DND-41 (cell line): ENCODE measurements at regions not wholly inside any gene's neighbourhood (a gene's known extent, or its start where the extent isn't known, plus 50 kb on each side); places are given as distances from the start of the nearest gene placed in this dataset.

ENCODE experiments used
- ATAC-seq: fragments of 200-7000 bp; cut with Tn5 transposase; 3 replicates; pipeline ENCODE4 v1.9.1; 2021; ENCODE audit warnings: low read depth; ENCODE audit not compliant: insufficient read depth
- DNase-seq: peaks from one replicate; pipeline ENCODE4 v3.0.0-alpha.2; 2020
- H2AFZ ChIP-seq: 2 replicates; pipeline ENCODE4 v1.6.0; 2012; ENCODE audit warnings: low read depth, low read length
- H3K27ac ChIP-seq: 2 replicates; pipeline ENCODE4 v1.5.1; 2012; ENCODE audit warnings: low read length, inconsistent platforms
- H3K27me3 ChIP-seq: fragments of 200-600 bp; sonication (generic); 2 replicates; pipeline ENCODE4 v1.6.0; 2012; ENCODE audit warnings: low read length, mild to moderate bottlenecking, inconsistent platforms; ENCODE audit not compliant: insufficient read depth, poor library complexity
- H3K36me3 ChIP-seq: 2 replicates; pipeline ENCODE4 v1.5.1; 2012; ENCODE audit warnings: low read length, inconsistent platforms; ENCODE audit not compliant: insufficient read depth
- H3K4me1 ChIP-seq: 2 replicates; pipeline ENCODE4 v1.5.1; 2012; ENCODE audit warnings: mild to moderate bottlenecking, low read length; ENCODE audit not compliant: insufficient read depth
- H3K4me2 ChIP-seq: 2 replicates; pipeline ENCODE4 v1.6.0; 2012; ENCODE audit warnings: mild to moderate bottlenecking, moderate library complexity, low read length, inconsistent platforms; ENCODE audit not compliant: insufficient read depth
- H3K4me3 ChIP-seq, 2 experiments: fragments of 200-600 bp in 1 of 2; shearing (Covaris generic) in 1 of 2; 2 replicates each; pipeline ENCODE4 v1.5.1; 2012 to 2016; ENCODE audit warnings: inconsistent platforms in 2 of 2, low read length in 2 of 2, mild to moderate bottlenecking in 2 of 2, low read depth in 1 of 2, moderate library complexity in 1 of 2
- H3K79me2 ChIP-seq: 2 replicates; pipeline ENCODE4 v1.6.0; 2012; ENCODE audit warnings: low read length, inconsistent platforms; ENCODE audit not compliant: insufficient read depth
- H3K9ac ChIP-seq: 2 replicates; pipeline ENCODE4 v1.6.0; 2012; ENCODE audit warnings: low read depth, mild to moderate bottlenecking, inconsistent platforms, low read length, moderate library complexity
- H3K9me3 ChIP-seq: 2 replicates; pipeline ENCODE4 v1.5.1; 2012; ENCODE audit warnings: low read length, moderate library complexity, mild to moderate bottlenecking, inconsistent platforms; ENCODE audit not compliant: insufficient read depth, severe bottlenecking
- H4K20me1 ChIP-seq: 2 replicates; pipeline ENCODE4 v1.6.0; 2012; ENCODE audit warnings: low read length; ENCODE audit not compliant: insufficient read depth
- EZH2 ChIP-seq: IDR thresholded peaks from 3 replicates; pipeline ENCODE4 v1.6.1; 2012; ENCODE audit warnings: borderline replicate concordance, low read depth, mild to moderate bottlenecking, moderate library complexity, low read length, inconsistent platforms; ENCODE audit not compliant: severe bottlenecking
- TF ChIP-seq, protein P1 (sequence below): IDR thresholded peaks from 2 replicates; pipeline ENCODE4 v1.5.1; 2012; ENCODE audit warnings: borderline replicate concordance, low read length, moderate library complexity, mild to moderate bottlenecking; ENCODE audit not compliant: poor library complexity, severe bottlenecking; ENCODE audit errors: extremely low read depth

GRCh38 chr4:133711817-133712216, 489.8 kb downstream of the PABPC4L start:
- H3K9me3 ChIP-seq: no peaks in the 10 kb centered on the region
- H3K36me3 ChIP-seq: no peaks in the 10 kb centered on the region
- H3K27me3 ChIP-seq: no peaks in the 10 kb centered on the region
- no peak overlapping the region for H2AFZ ChIP-seq
- ATAC-seq (no peak), DNase-seq (no peak)
- no peaks in the 10 kb centered on the region for H4K20me1 ChIP-seq
- H3K4me2 ChIP-seq: no peak overlapping the region
- TF ChIP-seq EZH2: no peak
- TF ChIP-seq, protein P1, sequence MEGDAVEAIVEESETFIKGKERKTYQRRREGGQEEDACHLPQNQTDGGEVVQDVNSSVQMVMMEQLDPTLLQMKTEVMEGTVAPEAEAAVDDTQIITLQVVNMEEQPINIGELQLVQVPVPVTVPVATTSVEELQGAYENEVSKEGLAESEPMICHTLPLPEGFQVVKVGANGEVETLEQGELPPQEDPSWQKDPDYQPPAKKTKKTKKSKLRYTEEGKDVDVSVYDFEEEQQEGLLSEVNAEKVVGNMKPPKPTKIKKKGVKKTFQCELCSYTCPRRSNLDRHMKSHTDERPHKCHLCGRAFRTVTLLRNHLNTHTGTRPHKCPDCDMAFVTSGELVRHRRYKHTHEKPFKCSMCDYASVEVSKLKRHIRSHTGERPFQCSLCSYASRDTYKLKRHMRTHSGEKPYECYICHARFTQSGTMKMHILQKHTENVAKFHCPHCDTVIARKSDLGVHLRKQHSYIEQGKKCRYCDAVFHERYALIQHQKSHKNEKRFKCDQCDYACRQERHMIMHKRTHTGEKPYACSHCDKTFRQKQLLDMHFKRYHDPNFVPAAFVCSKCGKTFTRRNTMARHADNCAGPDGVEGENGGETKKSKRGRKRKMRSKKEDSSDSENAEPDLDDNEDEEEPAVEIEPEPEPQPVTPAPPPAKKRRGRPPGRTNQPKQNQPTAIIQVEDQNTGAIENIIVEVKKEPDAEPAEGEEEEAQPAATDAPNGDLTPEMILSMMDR: no peak
- no peak overlapping the region for H3K4me3 ChIP-seq
- H3K27ac ChIP-seq: no peak overlapping the region
- no peaks in the 10 kb centered on the region for H3K79me2 ChIP-seq
- H3K9ac ChIP-seq: no peak overlapping the region
- no peaks in the 10 kb centered on the region for H3K4me1 ChIP-seq

GRCh38 chr4:133694416-133694815, 507.2 kb downstream of the PABPC4L start:
- H4K20me1 ChIP-seq: no peaks in the 10 kb centered on the region
- H3K36me3 ChIP-seq: no peaks in the 10 kb centered on the region; the same call in 1 of the 2 replicates
- H2AFZ ChIP-seq: peak overlapping the region; percentile 19; the same call in 1 of the 2 replicates
- H3K9me3 ChIP-seq: peaks cover 18% of the 10 kb centered on the region
- H3K4me2 ChIP-seq: no peak overlapping the region
- TF ChIP-seq EZH2: no peak
- TF ChIP-seq, protein P1: no peak
- H3K9ac ChIP-seq: no peak overlapping the region
- H3K79me2 ChIP-seq: no peaks in the 10 kb centered on the region
- DNase-seq (no peak), ATAC-seq (no peak)
- no peaks in the 10 kb centered on the region for H3K27me3 ChIP-seq
- H3K4me3 ChIP-seq: no peak overlapping the region
- peak overlapping the region; percentile 48 for H3K27ac ChIP-seq
- peaks cover 8% of the 10 kb centered on the region; the same call in 1 of the 2 replicates for H3K4me1 ChIP-seq

- no peak for TF ChIP-seq EZH2
- TF ChIP-seq, protein P1: no peak
- H3K9me3 ChIP-seq: peaks cover 41% of the 10 kb centered on the region
- H3K4me3 ChIP-seq: peak overlapping the region in 1 of 2 experiments; percentile 39; a peak in 1 of 4 replicates
- H3K27me3 ChIP-seq: no peaks in the 10 kb centered on the region
- DNase-seq: no peak
- H3K4me1 ChIP-seq: peaks cover 13% of the 10 kb centered on the region
- H4K20me1 ChIP-seq: no peaks in the 10 kb centered on the region
- ATAC-seq: 0 out of 3 replicates have a peak, but pooled peaks have one; percentile 9
- no peak overlapping the region for H2AFZ ChIP-seq
- H3K79me2 ChIP-seq: no peaks in the 10 kb centered on the region
- no peak overlapping the region for H3K9ac ChIP-seq
- peak overlapping the region; percentile 79 for H3K27ac ChIP-seq
- H3K36me3 ChIP-seq: peaks cover 23% of the 10 kb centered on the region
- no peak overlapping the region for H3K4me2 ChIP-seq
Observed at GRCh38 chr4:133683967-133684366, 517.6 kb downstream of the PABPC4L start.
